Astrocyte (in vitro differentiated cells and primary cell): ENCODE measurements at regions not wholly inside any gene's neighbourhood (a gene's known extent, or its start where the extent isn't known, plus 50 kb on each side); places are given as distances from the start of the nearest gene placed in this dataset.

Experiments used
- DNase-seq: peaks from one replicate; pipeline ENCODE4 v3.0.0-alpha.2; 2010; ENCODE audit warnings: low read depth
- FAIRE-seq: peaks from 2 replicates; lab custom pipeline; 2011; peaks lifted over from hg19 to GRCh38; lab: Jason Lieb, UNC
- H2AFZ ChIP-seq: 2 replicates; pipeline ENCODE4 v1.6.0; 2012; ENCODE audit warnings: low read depth, low read length, inconsistent platforms
- H3K27ac ChIP-seq: 2 replicates; pipeline ENCODE4 v1.5.1; 2011; ENCODE audit warnings: low read depth, low read length, inconsistent platforms
- H3K27me3 ChIP-seq: 2 replicates; pipeline ENCODE4 v1.6.0; 2011; ENCODE audit warnings: low read length, inconsistent platforms; ENCODE audit not compliant: insufficient read depth
- H3K36me3 ChIP-seq: 2 replicates; pipeline ENCODE4 v1.5.1; 2011; ENCODE audit warnings: low read length, inconsistent platforms; ENCODE audit not compliant: insufficient read depth
- H3K4me1 ChIP-seq: 2 replicates; pipeline ENCODE4 v1.5.1; 2011; ENCODE audit warnings: low read length, inconsistent platforms; ENCODE audit not compliant: insufficient read depth
- H3K4me2 ChIP-seq: 2 replicates; pipeline ENCODE4 v1.6.0; 2012; ENCODE audit warnings: low read length, inconsistent platforms
- H3K4me3 ChIP-seq: 2 replicates; pipeline ENCODE4 v1.5.1; 2011; ENCODE audit warnings: low read depth, mild to moderate bottlenecking, low read length, inconsistent platforms; ENCODE audit not compliant: insufficient read depth
- H3K79me2 ChIP-seq: 2 replicates; pipeline ENCODE4 v1.6.0; 2012; ENCODE audit warnings: mild to moderate bottlenecking, low read length, inconsistent platforms; ENCODE audit not compliant: insufficient read depth
- H3K9ac ChIP-seq: 2 replicates; pipeline ENCODE4 v1.6.0; 2012; ENCODE audit warnings: mild to moderate bottlenecking, low read length, inconsistent platforms
- H3K9me3 ChIP-seq: 2 replicates; pipeline ENCODE4 v1.5.1; 2012; ENCODE audit warnings: low read depth, mild to moderate bottlenecking, low read length, inconsistent platforms; ENCODE audit not compliant: insufficient read depth
- H4K20me1 ChIP-seq: 2 replicates; pipeline ENCODE4 v1.6.0; 2012; ENCODE audit warnings: low read length, inconsistent platforms; ENCODE audit not compliant: insufficient read depth
- H3K27ac Mint-ChIP-seq: one replicate; pipeline ENCODE4 v1.8.0; 2021; ENCODE audit warnings: mild to moderate bottlenecking, mixed read lengths; ENCODE audit not compliant: unreplicated experiment
- H3K27me3 Mint-ChIP-seq: one replicate; pipeline ENCODE4 v1.8.0; 2021; ENCODE audit warnings: low read depth, mixed read lengths; ENCODE audit not compliant: unreplicated experiment
- H3K36me3 Mint-ChIP-seq: one replicate; pipeline ENCODE4 v1.8.0; 2021; ENCODE audit warnings: low read depth, mixed read lengths; ENCODE audit not compliant: unreplicated experiment
- H3K4me1 Mint-ChIP-seq: one replicate; pipeline ENCODE4 v1.8.0; 2021; ENCODE audit warnings: low read depth, mixed read lengths; ENCODE audit not compliant: unreplicated experiment
- H3K4me3 Mint-ChIP-seq: one replicate; pipeline ENCODE4 v1.8.0; 2021; ENCODE audit warnings: mild to moderate bottlenecking, moderate library complexity, mixed read lengths; ENCODE audit not compliant: unreplicated experiment
- H3K9me3 Mint-ChIP-seq: one replicate; pipeline ENCODE4 v1.8.0; 2021; ENCODE audit warnings: mild to moderate bottlenecking, mixed read lengths; ENCODE audit not compliant: unreplicated experiment
- CTCF ChIP-seq: IDR thresholded peaks from 2 replicates; pipeline ENCODE4 v1.5.1; 2011; ENCODE audit warnings: low read depth, mild to moderate bottlenecking, inconsistent platforms, low read length, moderate library complexity; ENCODE audit not compliant: insufficient read depth
- EZH2 ChIP-seq: IDR thresholded peaks from 2 replicates; pipeline ENCODE4 v1.6.1; 2012; ENCODE audit warnings: mild to moderate bottlenecking, low read length, inconsistent platforms; ENCODE audit not compliant: insufficient read depth

- Mint-ChIP-seq H3K4me3 (no peak overlapping the region), H3K9me3 (no peaks in the 10 kb centered on the region), H3K27me3 (no peaks in the 10 kb centered on the region), H3K4me1 (no peaks in the 10 kb centered on the region), H3K36me3 (no peaks in the 10 kb centered on the region), H3K27ac (no peak overlapping the region)
- H3K4me2 ChIP-seq, result no peak overlapping the region
- no peaks in the 10 kb centered on the region for H3K27me3 ChIP-seq
- no peak for DNase-seq
- no peaks in the 10 kb centered on the region for H3K4me1 ChIP-seq
- no peak overlapping the region for H3K9ac ChIP-seq
- no peak overlapping the region for H3K27ac ChIP-seq
- H4K20me1 ChIP-seq, result no peaks in the 10 kb centered on the region
- H3K4me3 ChIP-seq, result no peak overlapping the region
- H2AFZ ChIP-seq, result no peak overlapping the region
- no peaks in the 10 kb centered on the region for H3K36me3 ChIP-seq
- no peaks in the 10 kb centered on the region for H3K9me3 ChIP-seq
- no peaks in the 10 kb centered on the region for H3K79me2 ChIP-seq
- no peak for FAIRE-seq
- no peak for TF ChIP-seq EZH2
- no peak for TF ChIP-seq CTCF
Observed at GRCh38 chr9:13557746-13558145, 278.3 kb upstream of the MPDZ start.

- no peaks in the 10 kb centered on the region for H3K27me3 Mint-ChIP-seq
- H3K79me2 ChIP-seq, result no peaks in the 10 kb centered on the region
- H3K36me3 Mint-ChIP-seq, result no peaks in the 10 kb centered on the region
- H2AFZ ChIP-seq, result no peak overlapping the region
- TF ChIP-seq EZH2 (no peak), CTCF (no peak)
- FAIRE-seq (no peak), DNase-seq (no peak)
- H3K9me3 Mint-ChIP-seq, result no peaks in the 10 kb centered on the region
- H3K9me3 ChIP-seq, result no peaks in the 10 kb centered on the region
- no peaks in the 10 kb centered on the region for H4K20me1 ChIP-seq
- no peak overlapping the region for H3K27ac ChIP-seq
- no peaks in the 10 kb centered on the region for H3K4me1 ChIP-seq
- H3K9ac ChIP-seq, result no peak overlapping the region
- no peaks in the 10 kb centered on the region for H3K4me1 Mint-ChIP-seq
- H3K27me3 ChIP-seq, result no peaks in the 10 kb centered on the region
- H3K27ac Mint-ChIP-seq, result no peak overlapping the region
- H3K36me3 ChIP-seq, result no peaks in the 10 kb centered on the region
- no peak overlapping the region for H3K4me3 ChIP-seq
- no peak overlapping the region for H3K4me2 ChIP-seq
- no peak overlapping the region for H3K4me3 Mint-ChIP-seq
Observed at GRCh38 chr9:13556656-13557055, 277.2 kb upstream of the MPDZ start.

- Histone ChIP-seq H3K27ac (no peak overlapping the region), H4K20me1 (no peaks in the 10 kb centered on the region), H2AFZ (no peak overlapping the region), H3K4me3 (no peak overlapping the region), H3K79me2 (no peaks in the 10 kb centered on the region), H3K4me2 (no peak overlapping the region), H3K9me3 (no peaks in the 10 kb centered on the region), H3K4me1 (no peaks in the 10 kb centered on the region), H3K27me3 (no peaks in the 10 kb centered on the region), H3K9ac (no peak overlapping the region), H3K36me3 (no peaks in the 10 kb centered on the region)
- no peak overlapping the region for H3K4me3 Mint-ChIP-seq
- H3K27me3 Mint-ChIP-seq, result no peaks in the 10 kb centered on the region
- no peaks in the 10 kb centered on the region for H3K9me3 Mint-ChIP-seq
- TF ChIP-seq CTCF (no peak), EZH2 (no peak)
- H3K27ac Mint-ChIP-seq, result no peak overlapping the region
- no peaks in the 10 kb centered on the region for H3K36me3 Mint-ChIP-seq
- no peaks in the 10 kb centered on the region for H3K4me1 Mint-ChIP-seq
- FAIRE-seq (no peak), DNase-seq (no peak)
Observed at GRCh38 chr9:13555989-13556500, 276.6 kb upstream of the MPDZ start.
